Gastroesophageal sphincter (tissue), 4 donors: ENCODE measurements at regions not wholly inside any gene's neighbourhood (a gene's known extent, or its start where the extent isn't known, plus 50 kb on each side); places are given as distances from the start of the nearest gene placed in this dataset.

Source experiments
- ATAC-seq: fragments of 150-250 bp; one replicate; pipeline ENCODE4 v1.9.1; 2016; ENCODE audit warnings: mild to moderate bottlenecking, moderate library complexity
- H3K27ac ChIP-seq, 4 donors: fragments of 200-600 bp; sonication (generic) in 3 of 4; 1 replicate in 3 of 4; 2 replicates in 1 of 4; pipeline ENCODE4 v1.5.1; 2016 to 2019
- H3K27me3 ChIP-seq: fragments of 200-600 bp; sonication (generic); one replicate; pipeline ENCODE4 v1.5.1; 2019
- H3K36me3 ChIP-seq, 2 donors: fragments of 200-600 bp; sonication (generic); one replicate each; pipeline ENCODE4 v1.5.1; 2019; ENCODE audit warnings: control low read depth in 1 of 2
- H3K4me1 ChIP-seq, 3 donors: fragments of 200-600 bp; sonication (generic); 1 replicate in 2 of 3; 2 replicates in 1 of 3; pipeline ENCODE4 v1.5.1; 2016 to 2019; ENCODE audit warnings: control low read depth in 2 of 3
- H3K4me3 ChIP-seq, 2 donors: fragments of 200-600 bp; sonication (generic); one replicate each; pipeline ENCODE4 v1.5.1; 2019; ENCODE audit warnings: mild to moderate bottlenecking in 1 of 2, moderate library complexity in 1 of 2
- H3K9me3 ChIP-seq, 3 donors: fragments of 200-600 bp; sonication (generic); one replicate each; pipeline ENCODE4 v1.5.1; 2017 to 2019; ENCODE audit warnings: control low read depth in 2 of 3
- EP300 ChIP-seq: sonication (generic); formaldehyde crosslinking; IDR thresholded peaks from one replicate; pipeline ENCODE4 v1.6.1; 2017; ENCODE audit warnings: antibody characterized with exemption, mild to moderate bottlenecking
- POLR2A ChIP-seq, 2 donors: fragments of 450-650 bp; IDR thresholded peaks; one replicate each; pipeline ENCODE4 v1.6.1; 2017; ENCODE audit warnings: antibody characterized with exemption in 2 of 2, mild to moderate bottlenecking in 2 of 2, moderate library complexity in 1 of 2
- POLR2AphosphoS5 ChIP-seq: sonication (generic); formaldehyde crosslinking; IDR thresholded peaks from one replicate; pipeline ENCODE4 v1.6.1; 2017; ENCODE audit warnings: antibody characterized with exemption
- WGBS, 2 donors: methylation state at CpG; one replicate each; pipeline ENCODE4 v1.1.5; 2018; ENCODE audit warnings: low coverage in 1 of 2; 5-methylcytosine and 5-hydroxymethylcytosine counted together
- TF ChIP-seq, protein P1 (sequence below), 4 experiments: fragments of 200-600 bp in 2 of 4; fragments of 450-650 bp in 2 of 4; sonication (generic) in 1 of 4; IDR thresholded peaks; one replicate each; pipeline ENCODE4 v1.5.1; 2017 to 2019; ENCODE audit warnings: antibody characterized with exemption in 4 of 4, mild to moderate bottlenecking in 2 of 4, moderate library complexity in 2 of 4

DNA sequence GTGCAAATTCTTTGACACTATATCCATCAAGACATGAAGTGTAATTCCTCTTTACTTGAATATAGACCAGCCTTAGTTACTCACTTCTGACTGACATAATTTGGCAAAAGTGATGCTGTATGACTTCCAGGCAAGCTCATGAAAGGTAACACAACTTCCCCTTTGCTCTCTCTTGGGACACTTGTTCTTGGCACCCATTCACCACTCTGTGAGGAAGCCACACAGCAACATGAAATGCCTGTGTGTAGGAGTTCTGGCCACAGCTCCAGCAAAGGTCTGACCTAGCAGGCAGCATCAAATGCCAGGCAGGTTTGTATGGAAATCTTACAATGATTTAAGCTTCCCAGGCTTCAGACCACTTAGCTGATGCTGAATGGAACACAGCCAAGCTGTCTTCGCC, 280.3 kb downstream of the PDHA2 start:
- no peaks in the 10 kb centered on the region for H3K9me3 ChIP-seq
- H3K36me3 ChIP-seq: no peaks in the 10 kb centered on the region
- H3K4me1 ChIP-seq: no peaks in the 10 kb centered on the region
- TF ChIP-seq, protein P1, sequence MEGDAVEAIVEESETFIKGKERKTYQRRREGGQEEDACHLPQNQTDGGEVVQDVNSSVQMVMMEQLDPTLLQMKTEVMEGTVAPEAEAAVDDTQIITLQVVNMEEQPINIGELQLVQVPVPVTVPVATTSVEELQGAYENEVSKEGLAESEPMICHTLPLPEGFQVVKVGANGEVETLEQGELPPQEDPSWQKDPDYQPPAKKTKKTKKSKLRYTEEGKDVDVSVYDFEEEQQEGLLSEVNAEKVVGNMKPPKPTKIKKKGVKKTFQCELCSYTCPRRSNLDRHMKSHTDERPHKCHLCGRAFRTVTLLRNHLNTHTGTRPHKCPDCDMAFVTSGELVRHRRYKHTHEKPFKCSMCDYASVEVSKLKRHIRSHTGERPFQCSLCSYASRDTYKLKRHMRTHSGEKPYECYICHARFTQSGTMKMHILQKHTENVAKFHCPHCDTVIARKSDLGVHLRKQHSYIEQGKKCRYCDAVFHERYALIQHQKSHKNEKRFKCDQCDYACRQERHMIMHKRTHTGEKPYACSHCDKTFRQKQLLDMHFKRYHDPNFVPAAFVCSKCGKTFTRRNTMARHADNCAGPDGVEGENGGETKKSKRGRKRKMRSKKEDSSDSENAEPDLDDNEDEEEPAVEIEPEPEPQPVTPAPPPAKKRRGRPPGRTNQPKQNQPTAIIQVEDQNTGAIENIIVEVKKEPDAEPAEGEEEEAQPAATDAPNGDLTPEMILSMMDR (IDR thresholded peaks at IDR 0.05): no peak
- TF ChIP-seq EP300: no peak
- no peak for TF ChIP-seq POLR2A (IDR thresholded peaks at IDR 0.05)
- H3K27me3 ChIP-seq: no peaks in the 10 kb centered on the region
- H3K27ac ChIP-seq: no peak overlapping the region
- no peak overlapping the region for H3K4me3 ChIP-seq
- ATAC-seq: no peak
- 71 to 80% methylated on average over 1 of the region's 1 CpG for WGBS, 2 donors

DNA sequence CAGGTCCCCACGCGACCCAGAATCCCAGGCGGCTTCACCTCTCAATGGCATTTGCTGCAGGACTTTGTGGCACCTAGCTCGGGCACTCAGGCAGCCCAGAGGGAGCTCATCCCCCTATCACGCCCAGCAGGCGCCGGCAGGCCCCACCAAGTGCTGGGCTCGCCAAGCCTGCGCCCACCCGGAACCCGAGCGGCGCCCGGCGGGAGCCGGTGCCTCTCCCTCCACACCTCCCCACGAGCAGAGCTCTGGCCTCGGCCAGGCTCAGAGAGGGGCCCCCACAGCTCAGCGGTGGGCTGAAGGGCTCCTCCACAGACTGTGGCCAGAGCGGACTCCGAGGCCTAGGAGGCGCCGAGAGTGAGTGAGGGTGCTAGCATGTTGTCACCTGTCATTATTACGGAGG, 286.3 kb downstream of the PDHA2 start:
- ATAC-seq: no peak
- H3K27me3 ChIP-seq: no peaks in the 10 kb centered on the region

DNA sequence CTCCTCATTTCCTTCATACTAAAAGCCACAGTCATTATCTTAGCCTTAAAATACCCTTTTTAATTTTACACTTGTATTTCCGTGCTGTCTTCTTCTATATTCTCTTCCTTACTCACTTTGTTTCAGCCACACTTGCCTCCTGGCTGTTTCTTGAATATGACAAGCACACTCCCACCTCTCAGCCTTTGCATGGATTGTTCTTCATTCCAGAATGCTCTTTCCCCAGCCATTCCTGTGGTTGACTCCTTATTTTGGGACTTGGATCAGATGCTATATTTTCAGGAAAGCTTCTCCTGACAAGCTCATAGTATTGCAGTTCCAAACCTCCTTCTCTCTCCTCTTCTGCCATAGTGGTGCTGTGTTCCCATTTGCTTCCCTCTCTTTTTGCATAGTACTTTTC, 291.3 kb downstream of the PDHA2 start:
- H3K27ac ChIP-seq: no peak overlapping the region
- H3K4me3 ChIP-seq: no peak overlapping the region
- no peaks in the 10 kb centered on the region for H3K4me1 ChIP-seq
- no peak for ATAC-seq
- peaks cover 0 to 3% (median 0%) of the 10 kb centered on the region in 3 donors for H3K9me3 ChIP-seq
- H3K36me3 ChIP-seq: no peaks in the 10 kb centered on the region
- no peaks in the 10 kb centered on the region for H3K27me3 ChIP-seq
- TF ChIP-seq EP300 (no peak), POLR2AphosphoS5 (no peak), POLR2A (IDR thresholded peaks at IDR 0.05) (no peak)
- TF ChIP-seq, protein P1 (IDR thresholded peaks at IDR 0.05): no peak
- 67% methylated on average over 1 of the region's 1 CpG for WGBS, 2 donors

More for the DNA sequence above, 286.3 kb downstream of the PDHA2 start:
- Histone ChIP-seq H3K36me3 (no peaks in the 10 kb centered on the region), H3K27ac (no peak overlapping the region), H3K4me1 (no peaks in the 10 kb centered on the region), H3K9me3 (peaks cover 0 to 5% (median 0%) of the 10 kb centered on the region in 3 donors), H3K4me3 (no peak overlapping the region)
- WGBS, 2 donors: 100% methylated on average over 1 to 3 of the region's 24 CpGs
- TF ChIP-seq POLR2AphosphoS5: no peak
- no peak for TF ChIP-seq POLR2A (IDR thresholded peaks at IDR 0.05)
- TF ChIP-seq EP300: no peak
- TF ChIP-seq, protein P1 (IDR thresholded peaks at IDR 0.05): no peak

DNA sequence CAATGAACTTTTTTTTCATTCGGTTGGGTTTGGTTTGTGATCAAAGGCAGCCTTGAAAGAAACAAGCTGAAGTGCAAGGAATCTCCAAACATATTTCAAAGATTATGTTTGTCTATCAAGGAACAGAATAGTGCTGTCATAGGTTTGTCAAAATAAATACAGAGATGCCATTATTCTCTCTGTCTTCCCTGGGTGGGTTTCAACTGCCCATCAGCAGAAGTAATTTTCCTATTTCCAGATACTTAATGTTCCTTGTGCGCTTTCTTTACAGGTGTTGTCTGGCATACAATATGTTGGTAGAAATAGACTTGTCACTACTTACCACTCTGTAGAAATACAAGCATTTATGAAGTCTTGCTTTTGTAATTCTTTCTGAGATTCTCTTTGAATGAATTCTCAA, 294.9 kb downstream of the PDHA2 start:
- no peak for ATAC-seq
- Histone ChIP-seq H3K27me3 (no peaks in the 10 kb centered on the region), H3K27ac (no peak overlapping the region), H3K4me1 (no peaks in the 10 kb centered on the region), H3K36me3 (no peaks in the 10 kb centered on the region), H3K9me3 (no peaks in the 10 kb centered on the region), H3K4me3 (no peak overlapping the region)
- 88 to 89% methylated on average over 2 of the region's 2 CpGs for WGBS, 2 donors
- TF ChIP-seq POLR2AphosphoS5: no peak

DNA sequence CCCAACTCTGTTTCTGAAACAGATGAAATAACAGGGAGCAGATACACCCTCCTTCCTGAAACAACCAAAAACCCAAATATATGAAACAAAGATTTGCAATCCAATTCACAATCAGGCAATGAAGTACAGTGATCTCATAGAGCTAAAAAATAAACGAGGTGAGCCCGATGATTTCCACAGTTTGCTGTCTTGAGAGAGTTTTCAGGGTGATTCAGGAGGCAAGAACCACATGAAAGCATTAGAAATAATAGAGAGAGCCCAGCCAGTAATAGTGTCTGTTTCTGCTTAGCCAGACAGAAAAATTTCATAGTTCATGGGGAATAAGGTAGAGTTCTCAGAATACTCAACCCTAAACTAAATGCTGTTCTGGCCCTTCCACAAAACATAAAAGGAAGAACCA, 296.2 kb downstream of the PDHA2 start:
- no peak overlapping the region for H3K27ac ChIP-seq
- TF ChIP-seq POLR2A (IDR thresholded peaks at IDR 0.05) (no peak), POLR2AphosphoS5 (no peak), EP300 (no peak)
- TF ChIP-seq, protein P1 (IDR thresholded peaks at IDR 0.05): no peak
- no peaks in the 10 kb centered on the region for H3K9me3 ChIP-seq
- H3K27me3 ChIP-seq: no peaks in the 10 kb centered on the region
- WGBS, 2 donors: 71 to 78% methylated on average over 2 of the region's 2 CpGs
- no peaks in the 10 kb centered on the region for H3K4me1 ChIP-seq
- ATAC-seq: no peak
- no peak overlapping the region for H3K4me3 ChIP-seq
- H3K36me3 ChIP-seq: no peaks in the 10 kb centered on the region
